NOMO-1 treated with DMSO at 0.1 percent for 48 hours (cell line): ENCODE measurements at regions not wholly inside any gene's neighbourhood (a gene's known extent, or its start where the extent isn't known, plus 50 kb on each side); places are given as distances from the start of the nearest gene placed in this dataset.
"Not testable (repeated sequence)": the region's sequence is repeated elsewhere in the genome, so short reads cannot be mapped to it uniquely, and the experiment has no call there.

Experiments used
- DNase-seq: peaks from one replicate; lab custom pipeline; 2025; ENCODE audit not compliant: unreplicated experiment; lab: John Stamatoyannopoulos, UW

DNA sequence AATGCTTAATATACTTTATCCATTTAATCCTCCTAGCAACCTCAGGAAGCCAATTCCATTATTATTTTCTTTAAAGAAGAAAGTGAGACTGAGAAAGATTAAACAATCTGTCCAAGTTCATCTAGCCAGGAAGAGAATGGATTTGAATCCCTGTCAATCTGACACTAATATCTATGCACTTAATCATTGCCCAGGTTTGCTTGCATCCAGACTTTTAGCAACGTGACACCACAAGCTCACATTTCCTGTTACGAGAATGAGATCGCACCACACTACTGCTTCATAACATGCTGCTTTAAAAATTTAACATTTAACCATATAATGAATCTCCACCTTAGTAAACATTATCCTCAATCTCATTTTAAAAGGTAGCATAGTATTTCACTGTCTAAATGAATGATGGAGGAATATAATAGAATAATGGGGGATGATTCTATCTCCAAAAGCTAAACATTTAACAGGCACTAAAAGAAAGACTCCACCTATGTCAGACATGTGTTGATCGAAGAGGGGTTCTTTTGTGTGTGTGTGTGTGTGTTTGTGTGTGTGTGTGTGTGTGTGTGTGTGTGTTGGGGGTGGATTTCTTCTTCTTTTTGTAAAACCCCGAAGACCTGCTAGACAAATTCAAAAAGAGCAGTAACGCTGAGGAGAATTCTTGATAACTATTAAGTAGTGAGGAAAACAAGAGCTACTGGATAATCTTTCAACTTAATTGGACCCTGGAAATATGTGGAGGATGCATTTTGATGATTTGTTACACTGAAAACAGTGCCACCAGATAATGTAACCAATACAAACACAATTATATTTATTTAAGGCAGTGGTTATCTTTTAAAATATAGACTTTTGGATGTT is 138.7 kb upstream of the NR3C1 start:
- no peak for DNase-seq

DNA sequence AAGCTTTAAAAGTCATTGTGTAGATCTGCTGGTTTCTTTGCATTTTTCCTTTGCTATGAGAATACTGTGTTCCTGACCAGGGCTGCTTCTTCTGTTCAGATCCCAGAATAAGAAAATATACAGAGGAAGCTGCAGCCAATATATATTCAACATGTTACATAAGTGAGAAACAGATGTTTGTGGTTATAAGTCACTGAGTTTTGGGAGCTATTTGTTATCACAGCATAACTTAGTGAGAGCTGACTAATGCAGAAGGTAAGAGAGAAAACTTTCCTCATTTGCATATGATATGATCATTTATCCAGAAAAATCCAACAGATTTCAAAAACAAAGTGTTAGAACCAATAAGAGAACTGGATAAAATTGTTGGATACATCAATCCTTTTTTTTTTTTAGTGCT is 136.3 kb upstream of the NR3C1 start:
- no peak for DNase-seq

DNA sequence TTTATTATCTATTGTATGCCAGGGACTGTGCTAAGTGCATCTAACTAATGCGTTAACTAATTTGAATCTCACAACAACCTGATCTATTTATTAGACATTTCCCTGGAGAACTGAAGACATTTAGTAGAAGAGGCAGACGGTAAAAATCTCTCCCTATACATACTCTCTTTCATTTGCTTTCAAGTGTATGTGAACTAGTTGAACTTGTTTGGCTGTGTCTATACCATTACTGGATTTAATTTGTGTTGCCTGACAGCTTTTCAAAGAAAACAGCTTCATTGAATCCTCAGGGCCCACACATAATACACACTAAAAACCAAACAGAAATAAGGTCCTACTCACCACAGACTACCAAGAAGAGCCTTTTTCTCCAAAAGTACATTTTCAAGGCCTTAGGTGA is 133.6 kb upstream of the NR3C1 start:
- DNase-seq, result no peak

DNA sequence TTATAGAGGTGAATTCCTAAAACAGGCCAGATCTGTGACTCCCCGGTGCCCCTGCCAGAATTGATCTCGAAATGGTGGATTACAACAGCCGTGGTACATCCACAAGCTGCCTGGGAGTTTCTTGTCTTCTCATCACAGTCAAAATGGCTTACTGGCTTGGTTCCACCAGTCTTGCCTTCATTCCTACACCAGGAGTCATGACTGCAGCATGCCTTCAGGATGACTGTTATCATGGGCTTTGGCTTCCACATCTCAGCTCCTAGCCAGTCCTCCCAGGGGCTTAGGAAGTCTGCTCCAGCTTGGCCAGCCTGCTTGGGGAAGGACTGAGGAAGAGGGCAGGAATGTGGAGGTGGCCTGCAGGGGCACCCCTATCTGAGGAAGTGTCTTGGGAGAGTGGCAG is 132.9 kb upstream of the NR3C1 start:
- DNase-seq, result no peak

DNA sequence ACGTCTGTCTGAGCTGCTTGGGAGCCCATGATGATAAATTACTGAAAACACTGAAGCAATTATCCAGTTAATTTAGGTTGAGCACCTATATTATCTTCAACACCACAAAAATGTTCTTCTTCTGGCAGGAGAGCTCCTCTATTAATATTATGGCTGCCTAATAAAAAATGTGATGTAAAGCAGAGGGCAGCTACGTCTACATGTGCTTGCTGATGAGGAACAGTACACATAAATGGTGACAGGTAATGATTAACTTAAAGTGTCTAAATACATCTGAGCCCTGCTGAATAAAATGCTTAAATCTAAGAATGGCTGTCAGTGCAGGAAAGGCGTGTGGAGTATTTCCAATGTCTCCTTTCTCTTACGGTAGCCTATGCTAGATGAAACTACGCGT is 131.3 kb upstream of the NR3C1 start:
- no peak for DNase-seq

DNA sequence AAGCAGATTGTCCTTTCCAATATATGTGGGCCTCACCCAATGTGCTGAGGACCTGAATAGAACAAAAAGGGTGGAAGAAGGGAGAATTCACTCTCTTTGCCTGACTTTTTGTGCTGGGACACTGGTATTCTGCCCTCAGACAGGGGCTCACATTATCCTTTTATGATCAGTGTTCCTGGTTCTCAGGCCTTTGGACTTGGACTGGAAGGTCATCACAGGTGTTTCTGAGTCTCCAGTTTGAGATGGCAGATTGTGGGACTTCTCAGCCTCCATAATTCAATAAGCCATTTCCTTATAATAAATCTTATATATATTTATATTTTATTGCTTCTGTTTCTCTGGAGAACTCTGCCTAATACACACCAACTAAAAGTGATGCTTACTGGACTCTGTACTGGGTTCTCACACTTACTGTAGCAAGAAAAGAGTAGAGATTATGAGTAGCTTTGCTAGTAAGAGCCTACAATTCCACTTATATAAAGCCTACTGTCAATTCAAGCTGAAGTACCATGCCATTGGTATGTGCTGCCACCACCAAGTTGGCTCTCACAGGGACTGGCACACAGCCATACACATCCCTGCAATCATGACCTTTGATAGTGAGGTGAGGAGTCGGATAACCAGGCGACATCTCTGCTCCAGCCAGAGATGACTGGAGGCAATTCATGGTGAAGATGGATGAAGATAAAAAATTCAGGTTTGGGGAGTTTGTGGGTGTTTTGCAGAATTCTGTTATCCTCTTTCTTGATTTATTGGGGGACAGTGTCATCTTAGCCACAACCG is 130.7 kb upstream of the NR3C1 start:
- DNase-seq, result no peak

DNA sequence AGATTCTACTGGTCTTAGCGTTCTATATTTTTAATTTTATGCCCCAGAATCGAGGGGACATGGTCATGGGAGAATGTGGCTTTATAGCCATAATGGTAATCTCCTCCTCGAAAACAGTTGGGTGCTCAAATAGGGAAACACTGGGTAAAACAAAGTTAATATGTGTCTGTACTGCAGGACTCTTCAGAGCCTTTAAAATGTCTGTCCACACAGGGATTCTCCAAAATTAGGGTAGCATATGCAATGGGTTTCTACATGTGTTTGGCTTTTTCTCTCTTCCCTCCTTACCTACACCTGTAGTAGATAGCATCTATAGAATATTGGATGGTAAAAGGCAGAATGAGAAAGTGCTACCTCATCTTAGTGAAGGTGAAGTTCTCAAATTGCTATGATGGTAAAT is 130.0 kb upstream of the NR3C1 start:
- no peak for DNase-seq

DNA sequence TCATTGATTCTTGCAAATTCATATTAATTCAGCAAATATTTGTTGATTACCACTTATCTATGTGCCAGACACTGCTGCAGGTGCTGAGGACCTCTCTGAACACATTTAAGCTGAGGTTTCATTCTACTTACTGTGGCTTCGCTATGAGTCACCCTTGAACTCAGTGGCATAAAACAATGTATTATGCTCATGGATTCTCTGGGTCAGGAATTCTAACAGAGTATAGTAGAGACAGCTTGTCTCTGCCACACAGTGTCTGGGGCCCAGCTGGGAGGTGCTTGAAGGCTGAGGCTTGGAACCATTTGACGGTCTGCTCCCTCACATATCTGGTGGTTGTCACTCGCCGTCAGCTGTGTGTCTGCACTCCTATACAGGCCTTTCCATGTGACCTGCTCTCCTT is 124.3 kb upstream of the NR3C1 start:
- no peak for DNase-seq

DNA sequence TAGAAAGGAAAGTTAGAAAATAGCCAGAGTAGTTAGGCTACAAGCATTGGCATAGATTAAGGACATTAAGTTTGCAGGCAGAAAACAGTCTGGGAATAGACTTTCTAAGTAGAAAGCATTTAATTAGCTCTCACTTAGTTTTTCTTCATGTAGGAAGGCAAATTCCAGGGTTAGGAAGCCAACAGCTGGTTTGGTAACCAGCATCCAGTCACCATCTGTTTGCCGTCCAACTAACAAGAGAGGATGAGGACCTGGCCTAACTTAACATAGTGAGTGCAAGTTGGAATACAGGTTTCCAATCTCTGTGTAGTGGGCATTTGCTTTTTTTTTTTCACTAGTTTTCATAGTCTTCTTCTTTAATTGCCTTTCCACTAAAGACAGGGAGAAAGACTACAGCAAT is 121.7 kb upstream of the NR3C1 start:
- no peak for DNase-seq

DNA sequence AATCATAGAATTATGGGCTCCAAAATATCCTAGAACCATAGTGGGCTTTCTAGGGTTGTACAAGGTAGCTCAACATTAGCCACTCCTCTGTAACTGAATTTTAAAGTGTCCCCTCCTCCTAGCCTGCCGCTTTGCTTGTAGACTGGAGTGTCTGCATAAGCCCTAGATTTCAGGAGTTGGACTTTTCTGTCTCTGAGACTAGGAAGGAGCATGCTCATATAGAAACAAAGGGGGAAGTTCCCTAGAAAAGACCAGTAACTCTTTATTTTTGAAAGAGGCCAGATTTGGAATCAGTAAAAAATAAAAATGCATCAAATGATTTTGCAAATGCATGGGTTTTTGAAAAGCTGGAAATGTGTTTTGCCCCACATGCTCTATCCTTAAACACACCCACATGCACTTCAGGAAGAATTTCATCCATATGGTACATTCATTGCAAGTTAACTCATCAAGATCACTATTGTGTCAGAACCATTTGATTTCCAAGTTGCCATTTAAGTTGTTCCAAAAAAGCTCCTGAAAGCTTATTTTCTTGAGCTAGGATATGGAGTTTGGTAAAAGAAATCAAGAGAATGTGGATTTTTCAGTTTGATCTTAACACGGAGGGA is 121.0 kb upstream of the NR3C1 start:
- DNase-seq, result no peak

DNA sequence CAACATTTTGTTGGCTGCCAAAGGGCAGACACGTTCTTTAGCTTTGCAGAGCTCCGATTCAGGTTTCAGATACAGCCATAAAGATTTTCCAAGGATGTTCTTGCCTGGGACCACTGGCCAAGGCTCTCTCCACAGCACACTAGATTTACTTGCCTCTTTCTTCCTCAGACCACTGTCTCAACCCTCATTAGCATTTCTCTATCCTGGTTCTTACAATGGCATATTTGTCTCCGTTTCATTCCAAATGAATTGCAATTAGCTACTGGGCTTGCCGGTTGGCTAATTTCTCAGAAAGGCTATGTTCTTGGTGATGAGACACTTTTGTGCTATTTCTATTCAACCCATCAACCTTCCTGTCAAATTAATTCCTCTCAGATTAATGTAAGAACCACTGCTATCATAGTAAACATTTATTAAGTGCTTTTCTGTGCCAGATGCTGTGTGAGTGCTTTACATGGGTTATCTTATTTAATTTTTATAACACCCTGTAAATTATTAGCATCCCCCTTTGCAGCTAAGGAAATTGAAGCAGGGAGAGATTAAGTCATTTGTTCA is 118.4 kb upstream of the NR3C1 start:
- no peak for DNase-seq

DNA sequence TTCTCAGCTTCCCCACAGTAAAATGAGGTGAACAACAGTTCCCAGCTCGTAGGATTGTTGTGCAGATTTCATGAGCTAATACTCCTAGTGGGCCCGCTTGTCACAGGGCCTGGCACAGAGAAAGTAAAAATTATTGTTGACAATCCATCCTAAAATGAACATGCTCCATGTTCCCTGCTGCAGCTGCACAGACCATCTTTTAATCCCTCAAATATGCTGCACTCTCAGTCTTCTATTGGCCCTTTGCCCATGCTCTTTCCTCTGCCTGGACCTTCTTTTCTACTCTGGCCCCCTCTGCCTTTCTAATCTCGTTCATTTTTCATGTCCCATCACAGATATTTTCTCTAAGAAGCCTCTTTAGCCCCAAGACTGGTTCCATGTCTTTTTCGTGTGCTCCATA is 117.7 kb upstream of the NR3C1 start:
- DNase-seq, result no peak

DNA sequence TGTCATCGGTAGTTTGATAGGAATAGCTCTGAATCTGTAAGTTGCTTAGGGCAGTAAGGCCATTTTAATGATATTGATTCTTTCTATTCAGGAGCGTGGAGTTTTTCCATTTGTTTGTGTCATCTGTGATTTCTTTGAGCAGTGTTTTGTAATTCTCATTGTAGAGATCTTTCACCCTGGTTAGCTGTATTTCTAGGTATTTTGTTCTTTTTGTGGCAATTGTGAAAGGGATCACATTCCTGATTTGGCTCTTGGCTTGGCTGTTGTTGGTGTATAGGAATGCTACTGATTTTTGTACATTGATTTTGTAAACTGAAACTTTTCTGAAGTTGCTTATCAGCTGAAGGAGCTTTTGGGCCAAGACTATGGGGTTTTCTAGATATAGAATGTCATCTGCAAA is 115.7 kb upstream of the NR3C1 start:
- not testable (repeated sequence) for DNase-seq

DNA sequence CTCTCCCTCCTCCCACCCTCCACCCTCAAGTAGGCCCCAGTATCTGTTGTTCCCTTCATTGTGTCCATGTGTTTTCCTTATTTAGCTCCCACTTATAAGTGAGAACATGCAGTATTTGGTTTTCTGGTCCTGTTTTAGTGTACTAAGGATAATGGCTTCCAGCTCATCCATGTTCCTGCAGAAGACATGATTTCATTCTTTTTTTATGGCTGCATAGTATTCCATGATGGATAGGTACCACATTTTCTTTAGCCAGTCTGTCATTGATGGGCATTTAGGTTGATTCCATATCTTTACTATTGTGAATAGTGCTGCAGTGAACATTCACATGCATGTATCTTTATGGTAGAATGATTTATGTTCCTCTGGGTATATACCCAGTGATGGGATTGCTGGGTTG is 114.3 kb upstream of the NR3C1 start:
- DNase-seq, result not testable (repeated sequence)

DNA sequence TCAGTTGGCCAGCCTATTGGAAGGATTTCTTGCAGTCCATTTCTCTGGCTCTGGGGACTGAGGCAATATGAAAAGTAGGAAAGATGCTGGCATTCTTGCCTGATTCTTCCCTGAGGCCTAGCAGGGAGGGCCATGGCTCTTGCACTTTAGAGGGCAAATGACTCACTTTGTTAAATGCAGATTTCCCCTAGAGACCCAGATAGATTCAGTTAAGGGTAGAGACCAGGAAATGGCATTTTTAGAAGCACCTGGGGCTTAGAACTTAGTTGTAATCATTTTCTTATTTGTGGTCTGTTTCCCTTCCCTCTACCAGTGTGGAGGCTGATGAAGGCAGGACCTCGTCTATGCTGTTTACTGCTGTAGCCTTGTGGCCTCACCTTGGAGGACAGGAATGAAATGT is 112.8 kb upstream of the NR3C1 start:
- DNase-seq, result no peak

DNA sequence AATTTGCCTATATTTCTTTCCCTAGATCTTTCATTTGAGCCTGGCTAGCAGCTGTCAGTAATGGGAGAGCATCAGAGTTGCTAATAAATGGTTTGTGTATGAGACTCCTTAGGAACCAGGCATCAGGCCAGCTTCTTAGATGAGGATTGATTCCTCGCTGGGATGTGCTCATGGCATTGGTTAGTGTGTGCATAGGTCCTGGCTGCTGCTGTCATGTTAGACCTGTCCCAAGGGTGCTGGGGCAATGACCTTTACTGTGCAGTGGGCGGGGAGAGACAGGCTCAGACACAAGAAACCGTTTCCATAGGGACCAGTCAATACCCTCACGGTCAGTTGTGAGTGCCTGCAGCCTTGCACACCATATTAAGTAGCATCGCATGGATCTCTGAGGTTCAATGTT is 112.3 kb upstream of the NR3C1 start:
- no peak for DNase-seq

DNA sequence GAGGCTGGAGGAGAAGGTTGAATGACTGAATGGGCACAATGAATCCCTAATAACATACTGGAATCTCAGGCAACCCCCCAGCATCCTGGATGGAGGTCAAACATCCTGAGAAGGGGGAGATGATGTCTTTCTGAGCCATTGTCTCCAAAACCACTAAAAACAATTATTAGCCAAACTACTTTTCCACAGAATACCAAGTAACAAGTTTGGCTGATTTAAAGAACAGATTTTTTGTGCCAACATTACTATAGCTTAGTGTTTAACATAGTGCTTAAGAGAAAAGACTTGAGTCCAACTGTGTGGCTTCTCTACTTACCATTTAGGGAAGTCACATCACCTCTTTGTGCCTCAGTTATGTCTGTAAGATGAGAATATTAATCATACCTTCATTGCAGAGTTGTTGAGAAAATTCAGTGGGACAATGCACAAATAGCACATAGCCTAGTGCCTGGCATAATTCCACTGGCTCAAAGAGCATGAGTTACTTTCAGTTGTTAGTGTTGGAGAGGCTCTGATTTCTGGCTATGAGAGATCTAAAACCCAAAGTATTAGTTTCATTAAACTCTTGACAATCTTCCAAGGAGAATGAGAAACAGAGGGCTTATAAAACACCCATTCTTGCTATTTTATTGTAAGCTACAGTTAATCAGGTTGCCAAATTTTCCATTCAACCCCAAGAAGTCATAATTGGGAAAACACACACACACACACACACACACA is 111.3 kb upstream of the NR3C1 start:
- no peak for DNase-seq

DNA sequence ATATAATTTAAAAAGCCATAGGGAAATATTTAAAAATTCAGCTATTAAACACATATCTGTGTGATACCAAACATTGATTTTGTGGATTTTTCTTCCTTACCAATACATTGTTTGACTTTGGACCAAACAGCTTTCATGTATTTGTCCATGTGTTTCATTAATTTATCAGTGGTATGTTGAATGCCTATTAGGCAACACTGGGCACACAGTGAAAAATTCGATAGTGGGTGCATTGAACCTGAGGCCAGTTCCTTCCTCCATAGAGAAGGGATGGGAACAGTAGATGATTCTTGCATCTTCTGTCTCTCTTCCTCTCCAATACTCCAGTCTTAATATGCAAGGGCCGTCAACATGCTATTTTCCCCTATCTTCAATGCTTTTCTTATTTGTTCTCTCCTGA is 110.2 kb upstream of the NR3C1 start:
- DNase-seq, result no peak

DNA sequence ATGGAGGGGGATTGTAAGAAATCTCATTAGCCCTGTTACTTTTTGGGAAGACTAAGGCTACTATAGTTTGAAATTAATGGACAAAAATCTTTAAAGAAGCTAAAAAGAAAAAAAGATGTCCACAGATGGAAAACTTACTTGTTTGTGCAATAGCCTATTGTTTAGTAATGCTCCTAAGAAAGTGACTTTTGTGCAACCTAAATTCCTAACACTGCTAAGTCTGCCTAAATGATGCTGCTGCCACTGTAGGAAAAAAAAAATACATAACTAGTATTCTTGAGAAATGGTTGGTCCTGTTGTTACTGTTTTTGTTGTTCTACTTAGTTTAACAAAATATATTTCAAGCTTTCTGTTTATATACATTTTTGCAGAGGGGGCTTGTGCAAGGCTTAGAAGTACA is 108.2 kb upstream of the NR3C1 start:
- DNase-seq, result no peak

DNA sequence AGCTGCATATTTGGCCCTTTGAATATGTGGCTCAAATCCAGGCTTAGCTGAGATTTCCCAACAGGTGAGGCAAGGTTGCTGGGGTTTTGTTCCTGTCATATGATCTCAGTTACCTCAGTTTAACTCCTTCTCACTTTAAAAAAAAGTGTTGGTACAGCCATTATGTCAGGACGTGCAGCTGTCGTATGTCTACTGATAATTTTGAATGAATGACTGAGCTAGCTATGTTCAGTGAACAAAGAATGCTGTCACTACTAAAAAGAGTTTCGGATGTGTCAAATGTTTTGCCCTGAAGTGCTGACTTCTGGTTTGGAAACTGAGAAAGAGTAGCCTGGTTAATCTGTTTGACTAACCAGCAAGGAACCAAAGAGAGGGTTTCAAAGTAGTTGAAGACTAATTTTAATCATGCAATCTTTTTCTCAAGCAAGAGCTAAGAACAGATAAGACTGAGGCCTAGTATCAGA is 106.3 kb upstream of the NR3C1 start:
- DNase-seq, result no peak
